NCI-H1092 treated with DMSO at 0.1 percent for 48 hours (cell line): ENCODE measurements at regions not wholly inside any gene's neighbourhood (a gene's known extent, or its start where the extent isn't known, plus 50 kb on each side); places are given as distances from the start of the nearest gene placed in this dataset.

Source experiments
- DNase-seq: peaks from one replicate; lab custom pipeline; 2025; lab: John Stamatoyannopoulos, UW

- no peak for DNase-seq
Observed at GRCh38 chr1:195076682-195077081, 1531.6 kb downstream of the KCNT2 start.

- no peak for DNase-seq
Observed at GRCh38 chr1:195075973-195076372, 1532.3 kb downstream of the KCNT2 start.

- no peak for DNase-seq
Observed at GRCh38 chr1:195071461-195071860, 1536.8 kb downstream of the KCNT2 start.

- DNase-seq, result no peak
Observed at GRCh38 chr1:195065437-195065836, 1542.8 kb downstream of the KCNT2 start.

GRCh38 chr1:195064358-195064757 lies 1543.9 kb downstream of the KCNT2 start:
- no peak for DNase-seq

GRCh38 chr1:195054217-195054687 lies 1554.0 kb downstream of the KCNT2 start:
- no peak for DNase-seq

GRCh38 chr1:195053478-195053877 lies 1554.8 kb downstream of the KCNT2 start:
- DNase-seq, result no peak

- DNase-seq, result no peak
Observed at GRCh38 chr1:195047772-195048171, 1560.5 kb downstream of the KCNT2 start.

- DNase-seq, result no peak
Observed at GRCh38 chr1:195045072-195045471, 1563.2 kb downstream of the KCNT2 start.

GRCh38 chr1:195030793-195031192 lies 1577.4 kb downstream of the KCNT2 start:
- no peak for DNase-seq

GRCh38 chr1:195026792-195027191 lies 1581.4 kb downstream of the KCNT2 start:
- no peak for DNase-seq

GRCh38 chr1:195019385-195019784 lies 1588.9 kb downstream of the KCNT2 start:
- DNase-seq, result no peak

- no peak for DNase-seq
Observed at GRCh38 chr1:195012995-195013394, 1595.2 kb downstream of the KCNT2 start.

- DNase-seq, result no peak
Observed at GRCh38 chr1:195005338-195005737, 1602.9 kb downstream of the KCNT2 start.

- DNase-seq, result no peak
Observed at GRCh38 chr1:194990483-194990882, 1617.8 kb downstream of the KCNT2 start.

- no peak for DNase-seq
Observed at GRCh38 chr1:194975913-194976312, 1632.3 kb downstream of the KCNT2 start.

GRCh38 chr1:194968916-194969315 lies 1639.3 kb downstream of the KCNT2 start:
- DNase-seq, result no peak

- no peak for DNase-seq
Observed at GRCh38 chr1:194959795-194960194, 1648.4 kb downstream of the KCNT2 start.

- DNase-seq, result no peak
Observed at GRCh38 chr1:194952171-194952570, 1656.1 kb downstream of the KCNT2 start.

GRCh38 chr1:194950584-194950983 lies 1657.7 kb downstream of the KCNT2 start:
- no peak for DNase-seq

- DNase-seq, result no peak
Observed at GRCh38 chr1:194940336-194941030, 1667.8 kb downstream of the KCNT2 start.

- DNase-seq, result no peak
Observed at GRCh38 chr1:194935864-194936263, 1672.4 kb downstream of the KCNT2 start.

GRCh38 chr1:194931166-194931565 lies 1677.1 kb downstream of the KCNT2 start:
- DNase-seq, result no peak

- DNase-seq, result no peak
Observed at GRCh38 chr1:194930132-194930531, 1678.1 kb downstream of the KCNT2 start.
